Common myeloid progenitor, CD34-positive (primary cell): ENCODE measurements at regions not wholly inside any gene's neighbourhood (a gene's known extent, or its start where the extent isn't known, plus 50 kb on each side); places are given as distances from the start of the nearest gene placed in this dataset.
"Not testable (repeated sequence)": the region's sequence is repeated elsewhere in the genome, so short reads cannot be mapped to it uniquely, and the experiment has no call there.

Experiments used
- CTCF ChIA-PET: fragments of 350-600 bp; sonication (Branson Sonifier 250); formaldehyde crosslinking; loops from one replicate; lab custom pipeline; 2021; ENCODE audit warnings: antibody characterized with exemption; lab: Charles Lee
- POLR2A ChIA-PET: fragments of 350-600 bp; sonication (Branson Sonifier 250); formaldehyde crosslinking; loops from one replicate; lab custom pipeline; 2021; ENCODE audit warnings: antibody characterized with exemption; lab: Charles Lee
- DNase-seq, 3 donors: peaks; one replicate each; pipeline versions ENCODE4 v3.0.0 to v3.0.0-alpha.2; 2013
- H3K27ac ChIP-seq, 2 experiments: 1 replicate in 1 of 2; 2 replicates in 1 of 2; pipeline ENCODE4 v1.7.0; 2013; ENCODE audit warnings: inconsistent platforms in 2 of 2, low read length in 2 of 2, mild to moderate bottlenecking in 2 of 2, low read depth in 1 of 2, moderate library complexity in 1 of 2; ENCODE audit not compliant: severe bottlenecking in 2 of 2, insufficient read depth in 1 of 2, poor library complexity in 1 of 2
- H3K27me3 ChIP-seq, 5 experiments: replicated peaks in 2 of 5; 1 replicate in 3 of 5; 2 replicates in 2 of 5; pipeline versions ENCODE4 v1.6.1 to v1.7.0; 2013; ENCODE audit warnings: low read length in 4 of 5, mild to moderate bottlenecking in 2 of 5, moderate library complexity in 2 of 5, inconsistent platforms in 1 of 5; ENCODE audit not compliant: insufficient read depth in 5 of 5, control insufficient read depth in 4 of 5
- H3K36me3 ChIP-seq, 4 experiments: 1 replicate in 2 of 4; 2 replicates in 2 of 4; pipeline versions ENCODE4 v1.6.1 to v1.7.0; 2013; ENCODE audit warnings: low read length in 3 of 4, control low read depth in 1 of 4, mild to moderate bottlenecking in 1 of 4; ENCODE audit not compliant: control insufficient read depth in 4 of 4, insufficient read depth in 4 of 4
- H3K4me1 ChIP-seq, 4 experiments: 1 replicate in 3 of 4; 2 replicates in 1 of 4; pipeline versions ENCODE4 v1.6.1 to v1.7.1; 2013; ENCODE audit warnings: low read length in 3 of 4, mild to moderate bottlenecking in 3 of 4, control low read depth in 1 of 4, inconsistent platforms in 1 of 4, moderate library complexity in 1 of 4; ENCODE audit not compliant: control insufficient read depth in 4 of 4, insufficient read depth in 4 of 4; ENCODE audit errors: control extremely low read depth in 1 of 4
- H3K4me3 ChIP-seq, 7 experiments: 1 replicate in 4 of 7; 2 replicates in 3 of 7; pipeline versions ENCODE4 v1.5.1 to v1.7.0; 2013; ENCODE audit warnings: mild to moderate bottlenecking in 7 of 7, low read length in 6 of 7, moderate library complexity in 6 of 7, inconsistent platforms in 2 of 7, low read depth in 2 of 7, control low read depth in 1 of 7; ENCODE audit not compliant: insufficient read depth in 4 of 7, control insufficient read depth in 1 of 7; ENCODE audit errors: extremely low read depth in 1 of 7
- H3K9me3 ChIP-seq, 5 experiments: 1 replicate in 4 of 5; 2 replicates in 1 of 5; pipeline versions ENCODE4 v1.6.1 to v1.7.1; 2013; ENCODE audit warnings: low read length in 4 of 5, mild to moderate bottlenecking in 2 of 5, inconsistent platforms in 1 of 5, low read depth in 1 of 5, moderate library complexity in 1 of 5; ENCODE audit not compliant: control insufficient read depth in 4 of 5, insufficient read depth in 2 of 5; ENCODE audit errors: control extremely low read depth in 1 of 5
- WGBS: methylation state at CpG from one replicate; pipeline ENCODE4 v1.1.5; 2013; ENCODE audit not compliant: insufficient coverage; 5-methylcytosine and 5-hydroxymethylcytosine counted together

DNA sequence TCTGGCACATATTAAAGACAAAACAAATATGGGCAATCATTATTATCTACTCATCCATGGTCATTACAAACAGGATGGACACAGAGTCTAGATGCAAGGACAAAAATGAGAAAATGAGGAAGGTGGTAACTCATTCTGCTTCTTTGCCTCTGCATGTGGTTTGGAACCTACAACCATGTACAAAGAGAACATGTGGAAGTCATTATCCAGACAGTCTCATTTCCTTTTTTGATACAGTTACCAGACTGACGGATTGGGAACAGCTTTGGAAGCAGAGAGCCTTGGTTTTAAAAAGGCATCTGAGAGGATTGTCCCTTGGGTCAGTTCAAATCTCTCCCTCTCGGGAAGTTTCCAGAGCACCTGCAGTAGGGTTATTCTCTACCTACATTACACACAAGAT is 433.4 kb upstream of the TNC start:
- Histone ChIP-seq H3K9me3 (peaks cover 0 to 6% (median 5%) of the 10 kb centered on the region in 5 experiments), H3K4me3 (no peak overlapping the region), H3K27ac (no peak overlapping the region), H3K4me1 (no peaks in the 10 kb centered on the region), H3K36me3 (no peaks in the 10 kb centered on the region), H3K27me3 (peaks cover 0 to 2% (median 0%) of the 10 kb centered on the region in 5 experiments)
- DNase-seq = no peak
- CTCF ChIA-PET = no interaction called here
- 100% methylated on average over 1 of the region's 2 CpGs for WGBS
- POLR2A ChIA-PET = no interaction called here

DNA sequence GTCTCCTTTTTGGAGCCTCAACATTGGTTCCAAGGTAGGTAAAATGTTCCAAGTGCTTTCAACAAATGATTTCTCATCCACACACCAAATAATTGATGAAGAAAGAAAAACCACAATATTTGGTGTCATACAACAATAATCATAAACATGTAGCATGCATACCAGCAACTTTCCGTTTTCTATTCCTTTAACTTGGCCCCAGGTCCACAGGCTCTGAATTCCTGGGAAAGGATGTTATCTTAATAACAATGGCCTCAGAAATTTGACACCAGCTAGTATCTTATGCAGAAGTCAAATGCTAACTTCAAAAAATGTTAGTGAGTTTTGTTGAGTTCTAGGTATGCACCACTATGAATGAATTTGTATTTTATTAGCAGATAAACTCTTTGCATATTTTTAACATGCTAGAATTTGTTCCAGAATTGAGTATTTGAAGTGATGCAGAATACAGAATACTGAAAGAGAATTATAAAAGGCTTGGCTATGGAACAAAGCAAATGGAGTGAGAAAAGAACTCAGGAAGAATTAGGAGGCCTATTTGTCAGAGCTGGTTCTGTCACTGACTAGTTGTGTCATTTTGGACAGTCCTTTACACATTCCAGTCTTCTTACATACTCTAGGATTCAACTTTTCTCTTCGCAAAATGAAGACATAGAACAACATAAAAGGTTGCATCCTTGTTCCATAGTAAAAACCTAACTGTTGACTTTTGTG is 435.3 kb upstream of the TNC start:
- H3K4me1 ChIP-seq = no peaks in the 10 kb centered on the region
- ChIA-PET POLR2A (no interaction called here), CTCF (no interaction called here)
- H3K27me3 ChIP-seq = peaks cover 0 to 2% (median 0%) of the 10 kb centered on the region in 5 experiments
- H3K27ac ChIP-seq = no peak overlapping the region
- H3K36me3 ChIP-seq = no peaks in the 10 kb centered on the region
- peaks cover 0 to 9% (median 7%) of the 10 kb centered on the region in 5 experiments for H3K9me3 ChIP-seq
- DNase-seq = no peak
- no peak overlapping the region for H3K4me3 ChIP-seq
- 80% methylated on average over 1 of the region's 2 CpGs for WGBS

DNA sequence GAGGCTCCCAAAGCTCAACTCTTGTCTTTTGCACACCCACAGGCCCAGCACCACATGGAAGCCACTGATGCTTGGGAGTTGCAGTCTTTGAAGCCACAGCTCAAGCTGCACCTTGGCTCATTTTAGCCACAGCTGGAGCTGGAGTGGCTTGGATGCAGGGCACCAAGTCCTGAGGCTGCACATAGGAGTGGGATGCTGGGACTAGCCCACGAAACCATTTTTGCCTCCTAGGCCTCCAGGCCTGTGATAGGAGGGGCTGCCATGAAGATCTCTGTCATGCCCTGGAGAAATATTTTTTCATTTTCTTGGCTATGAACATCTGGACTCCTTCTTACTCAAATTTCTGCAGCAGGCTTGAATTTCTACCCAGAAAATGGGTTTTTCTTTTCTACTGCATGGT is 438.5 kb upstream of the TNC start:
- Histone ChIP-seq H3K4me3 (no peak overlapping the region), H3K27ac (no peak overlapping the region), H3K9me3 (peaks cover 0 to 9% (median 7%) of the 10 kb centered on the region in 5 experiments), H3K4me1 (no peaks in the 10 kb centered on the region), H3K27me3 (no peaks in the 10 kb centered on the region), H3K36me3 (no peaks in the 10 kb centered on the region)
- ChIA-PET POLR2A (no interaction called here), CTCF (interaction anchor here (0.6 kb wide), 1 partner anchor 854 kb away, joined by 3 read pairs; no protein-coding TSS in a partner anchor)
- WGBS = no CpG with 5 or more reads among the region's 1 CpG
- no peak for DNase-seq

DNA sequence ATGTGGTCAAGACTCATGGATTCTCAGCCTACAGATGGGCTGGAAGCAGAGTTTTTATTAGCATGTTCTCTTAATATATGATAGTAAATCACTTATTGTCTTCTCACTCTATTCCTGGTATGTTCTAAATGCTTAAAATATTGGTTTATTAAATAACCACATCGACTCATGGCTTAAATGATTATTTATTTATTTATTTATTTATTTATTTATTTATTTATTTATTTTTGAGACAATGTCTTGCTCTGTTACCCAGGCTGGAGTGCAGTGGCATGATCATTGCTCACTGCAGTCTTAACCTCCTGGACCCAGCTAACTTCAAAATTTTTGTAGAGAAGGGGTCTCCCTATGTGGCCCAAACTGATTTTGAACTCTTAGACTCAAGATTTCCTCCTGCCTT is 457.2 kb upstream of the TNC start:
- no peak for DNase-seq
- CTCF ChIA-PET = no interaction called here
- Histone ChIP-seq H3K9me3 (peaks cover 0 to 1% (median 0%) of the 10 kb centered on the region in 5 experiments), H3K4me3 (no peak overlapping the region), H3K4me1 (no peaks in the 10 kb centered on the region), H3K36me3 (no peaks in the 10 kb centered on the region), H3K27me3 (peaks cover 0 to under 1% (median 0%) of the 10 kb centered on the region in 5 experiments), H3K27ac (no peak overlapping the region)
- POLR2A ChIA-PET = no interaction called here
- WGBS = no CpG with 5 or more reads among the region's 1 CpG

DNA sequence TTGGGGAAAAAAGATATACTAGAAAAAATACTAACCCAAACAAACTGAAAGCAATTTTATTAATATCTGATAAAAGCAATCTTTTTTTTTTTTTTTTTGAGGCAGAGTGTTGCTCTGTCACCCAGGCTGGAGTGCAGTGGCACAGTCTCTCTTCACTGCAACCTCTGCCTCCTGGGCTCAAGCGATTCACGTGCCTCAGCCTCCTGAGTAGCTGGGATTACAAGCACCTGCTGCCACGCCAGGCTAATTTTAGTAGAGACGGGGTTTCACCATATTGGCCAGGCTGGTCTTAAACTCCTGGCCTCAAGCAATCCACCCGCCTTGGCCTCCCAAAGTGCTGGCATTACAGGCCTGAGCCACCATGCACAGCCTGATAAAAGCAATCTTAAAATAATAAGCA is 467.5 kb upstream of the TNC start:
- H3K9me3 ChIP-seq, CTCF ChIA-PET, H3K4me1 ChIP-seq, H3K27me3 ChIP-seq, H3K4me3 ChIP-seq, H3K27ac ChIP-seq, DNase-seq, H3K36me3 ChIP-seq, POLR2A ChIA-PET: not testable (repeated sequence)
- WGBS = 92% methylated on average over 4 of the region's 5 CpGs

DNA sequence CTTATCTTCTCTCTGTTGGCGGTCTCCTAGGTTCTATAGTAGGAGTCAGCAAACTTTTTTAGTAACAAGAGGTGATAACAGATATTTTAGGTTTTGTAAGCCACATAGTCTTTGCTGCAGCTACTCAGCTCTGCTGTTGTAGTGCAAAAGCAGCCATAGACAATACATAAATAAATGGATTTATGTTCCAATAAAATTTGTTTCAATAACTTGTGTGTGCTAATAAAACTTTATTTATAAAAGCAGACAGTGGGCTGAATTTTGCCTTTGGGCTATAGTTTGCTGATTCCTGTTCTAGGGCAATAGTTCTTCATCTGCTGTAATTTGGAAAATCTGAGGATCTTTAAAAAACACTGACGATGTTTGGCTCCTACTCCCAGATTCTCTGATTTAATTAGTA is 469.4 kb upstream of the TNC start:
- ChIA-PET CTCF (no interaction called here), POLR2A (no interaction called here)
- H3K4me3 ChIP-seq = no peak overlapping the region
- no peaks in the 10 kb centered on the region for H3K9me3 ChIP-seq
- H3K36me3 ChIP-seq = no peaks in the 10 kb centered on the region
- no peak overlapping the region for H3K27ac ChIP-seq
- no peaks in the 10 kb centered on the region for H3K27me3 ChIP-seq
- DNase-seq = no peak
- WGBS = no CpG with 5 or more reads among the region's 2 CpGs
- H3K4me1 ChIP-seq = no peaks in the 10 kb centered on the region

DNA sequence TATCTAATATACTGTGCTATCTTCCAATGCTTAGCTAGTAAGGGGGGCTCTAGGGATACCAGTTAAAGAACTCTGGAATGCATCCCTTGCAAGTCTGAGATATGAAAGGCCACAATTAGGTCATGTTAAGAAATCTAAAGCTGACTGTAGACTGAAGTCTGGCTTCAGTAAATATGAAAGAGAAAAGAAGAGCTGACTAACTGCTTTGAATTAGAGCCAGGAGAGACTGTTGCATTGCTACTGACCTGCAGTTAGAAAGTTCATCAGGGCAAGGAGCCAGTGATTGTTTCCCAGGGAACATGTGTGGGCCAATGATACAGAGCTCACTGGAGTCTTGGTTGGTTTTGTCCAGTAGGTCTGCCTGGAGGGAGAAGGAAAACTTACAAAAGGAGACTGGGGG is 472.1 kb upstream of the TNC start:
- no peaks in the 10 kb centered on the region for H3K36me3 ChIP-seq
- DNase-seq = no peak
- no peaks in the 10 kb centered on the region for H3K9me3 ChIP-seq
- no peak overlapping the region for H3K4me3 ChIP-seq
- peaks cover 2 to 10% (median 6%) of the 10 kb centered on the region in 5 experiments for H3K27me3 ChIP-seq
- CTCF ChIA-PET = interaction anchor here (1.2 to 2.3 kb wide), 5 partner anchors 10 to 1072 kb away, joined by 3 to 10 read pairs (median 7); no protein-coding TSS in a partner anchor
- no peak overlapping the region for H3K27ac ChIP-seq
- POLR2A ChIA-PET = no interaction called here
- H3K4me1 ChIP-seq = no peaks in the 10 kb centered on the region
